ENCODE measurements at regions not wholly inside any gene's neighbourhood (a gene's known extent, or its start where the extent isn't known, plus 50 kb on each side); places are given as distances from the start of the nearest gene placed in this dataset.

- H3K9me3 ChIP-seq (ENCODE audit: control insufficient read depth, insufficient read depth, low read depth, low read length), result no peaks in the 10 kb centered on the region
- H3K36me3 ChIP-seq (ENCODE audit: control insufficient read depth, insufficient read depth, low read length), result no peaks in the 10 kb centered on the region
- H3K4me3 ChIP-seq (replicated peaks in 1 of 4; ENCODE audit: control extremely low read depth in 1 of 4, insufficient read depth in 1 of 4, low read depth in 3 of 4, low read length in 4 of 4), result no peak overlapping the region
- no peaks in the 10 kb centered on the region for H4K20me1 ChIP-seq (ENCODE audit: control insufficient read depth, extremely low read depth, insufficient read depth, low read length)
- no peaks in the 10 kb centered on the region for H3K27me3 ChIP-seq (ENCODE audit: control insufficient read depth, insufficient read depth, low read length)
- no peaks in the 10 kb centered on the region for H3K79me2 ChIP-seq (ENCODE audit: control insufficient read depth, insufficient read depth, low read length)
- H3K9ac ChIP-seq (ENCODE audit: insufficient read depth, low read length), result no peak overlapping the region
- DNase-seq (ENCODE audit: low read depth in 2 of 2), result no peak
- H3K4me1 ChIP-seq (ENCODE audit: control insufficient read depth, extremely low read depth, insufficient read depth, low read length), result no peaks in the 10 kb centered on the region
- no peak for TF ChIP-seq EZH2 (IDR thresholded peaks at IDR 0.05; ENCODE audit: low read length, missing control alignments)
- TF ChIP-seq CTCF (conservative IDR thresholded peaks at IDR 0.05 in 1 of 2, IDR thresholded peaks at IDR 0.05 in 1 of 2; ENCODE audit: low read depth in 1 of 2, low read length in 2 of 2), result no peak
- H3K27ac ChIP-seq (ENCODE audit: insufficient read depth, low read length), result no peak overlapping the region
- no peak overlapping the region for H2AFZ ChIP-seq (ENCODE audit: low read length)
- H3K4me2 ChIP-seq (ENCODE audit: extremely low read depth, insufficient read depth, low read length), result no peak overlapping the region
Observed at GRCh38 chr2:104092886-104093285, 761.0 kb upstream of the POU3F3 start.

GRCh38 chr2:104102615-104103014 lies 751.3 kb upstream of the POU3F3 start:
- Histone ChIP-seq H3K79me2 (ENCODE audit: control insufficient read depth, insufficient read depth, low read length) (no peaks in the 10 kb centered on the region), H3K4me2 (ENCODE audit: extremely low read depth, insufficient read depth, low read length) (no peak overlapping the region), H3K27me3 (ENCODE audit: control insufficient read depth, insufficient read depth, low read length) (no peaks in the 10 kb centered on the region), H3K27ac (ENCODE audit: insufficient read depth, low read length) (no peak overlapping the region), H3K9ac (ENCODE audit: insufficient read depth, low read length) (no peak overlapping the region), H4K20me1 (ENCODE audit: control insufficient read depth, extremely low read depth, insufficient read depth, low read length) (no peaks in the 10 kb centered on the region), H3K36me3 (ENCODE audit: control insufficient read depth, insufficient read depth, low read length) (no peaks in the 10 kb centered on the region), H3K4me1 (ENCODE audit: control insufficient read depth, extremely low read depth, insufficient read depth, low read length) (no peaks in the 10 kb centered on the region), H3K9me3 (ENCODE audit: control insufficient read depth, insufficient read depth, low read depth, low read length) (no peaks in the 10 kb centered on the region), H3K4me3 (replicated peaks in 1 of 4; ENCODE audit: control extremely low read depth in 1 of 4, insufficient read depth in 1 of 4, low read depth in 3 of 4, low read length in 4 of 4) (no peak overlapping the region), H2AFZ (ENCODE audit: low read length) (no peak overlapping the region)
- DNase-seq (ENCODE audit: low read depth in 2 of 2), result no peak
- no peak for TF ChIP-seq EZH2 (IDR thresholded peaks at IDR 0.05; ENCODE audit: low read length, missing control alignments)
- TF ChIP-seq CTCF (conservative IDR thresholded peaks at IDR 0.05 in 1 of 2, IDR thresholded peaks at IDR 0.05 in 1 of 2; ENCODE audit: low read depth in 1 of 2, low read length in 2 of 2), result no peak

GRCh38 chr2:104109356-104109755 lies 744.6 kb upstream of the POU3F3 start:
- H3K4me2 ChIP-seq (ENCODE audit: extremely low read depth, insufficient read depth, low read length), result no peak overlapping the region
- H3K4me1 ChIP-seq (ENCODE audit: control insufficient read depth, extremely low read depth, insufficient read depth, low read length), result no peaks in the 10 kb centered on the region
- H2AFZ ChIP-seq (ENCODE audit: low read length), result no peak overlapping the region
- no peaks in the 10 kb centered on the region for H3K9me3 ChIP-seq (ENCODE audit: control insufficient read depth, insufficient read depth, low read depth, low read length)
- no peak overlapping the region for H3K4me3 ChIP-seq (replicated peaks in 1 of 4; ENCODE audit: control extremely low read depth in 1 of 4, insufficient read depth in 1 of 4, low read depth in 3 of 4, low read length in 4 of 4)
- no peak overlapping the region for H3K27ac ChIP-seq (ENCODE audit: insufficient read depth, low read length)
- no peak overlapping the region for H3K9ac ChIP-seq (ENCODE audit: insufficient read depth, low read length)
- H3K27me3 ChIP-seq (ENCODE audit: control insufficient read depth, insufficient read depth, low read length), result no peaks in the 10 kb centered on the region
- no peaks in the 10 kb centered on the region for H3K36me3 ChIP-seq (ENCODE audit: control insufficient read depth, insufficient read depth, low read length)
- DNase-seq (ENCODE audit: low read depth in 2 of 2), result no peak
- H4K20me1 ChIP-seq (ENCODE audit: control insufficient read depth, extremely low read depth, insufficient read depth, low read length), result no peaks in the 10 kb centered on the region
- TF ChIP-seq CTCF (conservative IDR thresholded peaks at IDR 0.05 in 1 of 2, IDR thresholded peaks at IDR 0.05 in 1 of 2; ENCODE audit: low read depth in 1 of 2, low read length in 2 of 2) (no peak), EZH2 (IDR thresholded peaks at IDR 0.05; ENCODE audit: low read length, missing control alignments) (no peak)
- H3K79me2 ChIP-seq (ENCODE audit: control insufficient read depth, insufficient read depth, low read length), result no peaks in the 10 kb centered on the region

All from fibroblast of lung (primary cell).